B cell (primary cell): ENCODE measurements at regions not wholly inside any gene's neighbourhood (a gene's known extent, or its start where the extent isn't known, plus 50 kb on each side); places are given as distances from the start of the nearest gene placed in this dataset.

Source experiments
- ATAC-seq: fragments of 200-7000 bp; cut with Tn5 transposase; one replicate; pipeline ENCODE4 v1.10.0; 2021; ENCODE audit warnings: low read depth, mild to moderate bottlenecking, moderate number of reproducible peaks, moderate library complexity
- CTCF ChIA-PET: fragments of 350-600 bp; sonication (Branson Sonifier 250); formaldehyde crosslinking; loops from one replicate; lab custom pipeline; 2021; ENCODE audit warnings: antibody characterized with exemption, inconsistent platforms; lab: Charles Lee
- POLR2A ChIA-PET: fragments of 350-600 bp; sonication (Branson Sonifier 250); formaldehyde crosslinking; loops from one replicate; lab custom pipeline; 2021; ENCODE audit warnings: antibody characterized with exemption; lab: Charles Lee
- DNase-seq: peaks from one replicate; pipeline ENCODE4 v3.0.0; 2013
- H2AFZ ChIP-seq: 2 replicates; pipeline ENCODE4 v1.6.1; 2012; ENCODE audit warnings: mild to moderate bottlenecking, low read depth, low read length; ENCODE audit not compliant: insufficient read depth, poor library complexity, severe bottlenecking
- H3K27ac ChIP-seq, 2 donors: 1 replicate in 1 of 2; 2 replicates in 1 of 2; pipeline ENCODE4 v1.5.1; 2012 to 2013; ENCODE audit warnings: low read length in 2 of 2, mild to moderate bottlenecking in 2 of 2, moderate library complexity in 1 of 2
- H3K27me3 ChIP-seq, 4 experiments: fragments of 200-600 bp in 1 of 4; sonication (generic) in 1 of 4; replicated peaks in 1 of 4; 1 replicate in 2 of 4; 2 replicates in 2 of 4; pipeline versions ENCODE4 v1.6.1 to v1.7.0; 2013 to 2016; ENCODE audit warnings: low read length in 3 of 4, mild to moderate bottlenecking in 2 of 4, mixed read lengths in 1 of 4, moderate library complexity in 1 of 4; ENCODE audit not compliant: insufficient read depth in 4 of 4, control insufficient read depth in 3 of 4; ENCODE audit errors: control extremely low read depth in 1 of 4
- H3K36me3 ChIP-seq, 2 experiments: replicated peaks in 1 of 2; 1 replicate in 1 of 2; 2 replicates in 1 of 2; pipeline versions ENCODE4 v1.6.1 to v1.7.1; 2013; ENCODE audit warnings: low read length in 1 of 2; ENCODE audit not compliant: insufficient read depth in 2 of 2, control insufficient read depth in 1 of 2; ENCODE audit errors: control extremely low read depth in 1 of 2, extremely low read depth in 1 of 2
- H3K4me1 ChIP-seq, 2 donors: fragments of 200-600 bp in 1 of 2; sonication (generic) in 1 of 2; 1 replicate in 1 of 2; 2 replicates in 1 of 2; pipeline versions ENCODE4 v1.5.1 to v1.6.1; 2013 to 2017; ENCODE audit warnings: low read length in 2 of 2; ENCODE audit not compliant: control insufficient read depth in 2 of 2, insufficient read depth in 2 of 2
- H3K4me2 ChIP-seq: replicated peaks from 2 replicates; pipeline ENCODE3; 2012; ENCODE audit warnings: mild to moderate bottlenecking, low read depth, low read length; ENCODE audit not compliant: poor library complexity, severe bottlenecking
- H3K4me3 ChIP-seq, 5 experiments: fragments of 200-600 bp in 1 of 5; sonication (generic) in 1 of 5; 1 replicate in 3 of 5; 2 replicates in 2 of 5; pipeline versions ENCODE4 v1.5.1 to v1.7.0; 2011 to 2016; ENCODE audit warnings: low read length in 4 of 5, mild to moderate bottlenecking in 4 of 5, low read depth in 2 of 5, control low read depth in 1 of 5, moderate library complexity in 1 of 5; ENCODE audit not compliant: insufficient read depth in 1 of 5; ENCODE audit errors: control extremely low read depth in 1 of 5, extremely low read depth in 1 of 5
- H3K79me2 ChIP-seq: fragments of 200-600 bp; sonication (generic); one replicate; pipeline ENCODE4 v1.6.0; 2016; ENCODE audit warnings: low read length; ENCODE audit not compliant: control insufficient read depth, insufficient read depth
- H3K9ac ChIP-seq: fragments of 200-600 bp; sonication (generic); 2 replicates; pipeline ENCODE4 v1.6.1; 2017; ENCODE audit warnings: mild to moderate bottlenecking, low read length, moderate library complexity
- H3K9me3 ChIP-seq, 3 donors: one replicate each; pipeline versions ENCODE4 v1.6.1 to v1.7.1; 2013; ENCODE audit warnings: low read length in 2 of 3; ENCODE audit not compliant: control insufficient read depth in 2 of 3, insufficient read depth in 1 of 3; ENCODE audit errors: control extremely low read depth in 1 of 3
- H4K20me1 ChIP-seq: 2 replicates; pipeline ENCODE4 v1.6.0; 2012; ENCODE audit warnings: mild to moderate bottlenecking, low read length; ENCODE audit not compliant: insufficient read depth, control insufficient read depth, poor library complexity, severe bottlenecking
- H3K27ac Mint-ChIP-seq: one replicate; pipeline ENCODE4 v1.8.0; 2021; ENCODE audit warnings: mixed read lengths
- H3K27me3 Mint-ChIP-seq: one replicate; pipeline ENCODE4 v1.8.0; 2021; ENCODE audit warnings: mixed read lengths
- H3K4me1 Mint-ChIP-seq: one replicate; pipeline ENCODE4 v1.8.0; 2021; ENCODE audit warnings: mixed read lengths
- H3K4me3 Mint-ChIP-seq: one replicate; pipeline ENCODE4 v1.8.0; 2021; ENCODE audit warnings: mixed read lengths
- H3K9me3 Mint-ChIP-seq: one replicate; pipeline ENCODE4 v1.8.0; 2022; ENCODE audit warnings: mixed read lengths; ENCODE audit not compliant: insufficient read depth
- CTCF ChIP-seq: fragments of 200-600 bp; IDR thresholded peaks from one replicate; pipeline ENCODE4 v1.8.0; 2022; ENCODE audit warnings: antibody characterized with exemption, mild to moderate bottlenecking
- EZH2 ChIP-seq: IDR thresholded peaks from 2 replicates; pipeline ENCODE4 v1.6.1; 2012; ENCODE audit warnings: borderline replicate concordance, low read depth, mild to moderate bottlenecking, moderate library complexity, low read length; ENCODE audit not compliant: insufficient read depth, poor library complexity, severe bottlenecking
- WGBS: methylation state at CpG from one replicate; pipeline ENCODE4 v1.1.5; 2013; ENCODE audit warnings: missing lambda C conversion rate; ENCODE audit not compliant: insufficient coverage; 5-methylcytosine and 5-hydroxymethylcytosine counted together
- intact Hi-C: fragments of 100-400 bp; cut with micrococcal nuclease; formaldehyde crosslinking; loops from one replicate; pipeline ENCODE4 v1.10.0; 2022

- Histone ChIP-seq H2AFZ (no peak overlapping the region), H4K20me1 (no peaks in the 10 kb centered on the region), H3K4me3 (no peak overlapping the region), H3K9me3 (peaks cover 0 to 15% (median 0%) of the 10 kb centered on the region in 3 donors), H3K79me2 (no peaks in the 10 kb centered on the region), H3K4me2 (no peak overlapping the region), H3K9ac (no peak overlapping the region), H3K4me1 (no peaks in the 10 kb centered on the region), H3K27ac (no peak overlapping the region), H3K36me3 (no peaks in the 10 kb centered on the region), H3K27me3 (no peaks in the 10 kb centered on the region)
- Mint-ChIP-seq H3K4me1 (no peaks in the 10 kb centered on the region), H3K4me3 (no peak overlapping the region), H3K27ac (no peak overlapping the region), H3K27me3 (no peaks in the 10 kb centered on the region), H3K9me3 (peaks cover 9% of the 10 kb centered on the region)
- CTCF ChIA-PET, result no interaction called here
- TF ChIP-seq CTCF, result no peak
- no peak for TF ChIP-seq EZH2
- POLR2A ChIA-PET, result no interaction called here
- DNase-seq (no peak), ATAC-seq (no peak)
- WGBS, result no CpG with 5 or more reads among the region's 8 CpGs
- intact Hi-C loops, result no loop called here
Observed at GRCh38 chr9:29514862-29515261, 1941.6 kb upstream of the C9orf72 start.

GRCh38 chr9:29548436-29548835 lies 1975.2 kb upstream of the C9orf72 start:
- H3K36me3 ChIP-seq, result no peaks in the 10 kb centered on the region
- TF ChIP-seq EZH2 (no peak), CTCF (no peak)
- no peak overlapping the region for H3K4me3 Mint-ChIP-seq

More at GRCh38 chr9:29548436-29548835, 1975.2 kb upstream of the C9orf72 start:
- Mint-ChIP-seq H3K27me3 (no peaks in the 10 kb centered on the region), H3K4me1 (no peaks in the 10 kb centered on the region), H3K9me3 (peaks cover 3% of the 10 kb centered on the region), H3K27ac (no peak overlapping the region)
- no peak overlapping the region for H3K27ac ChIP-seq
- H3K9me3 ChIP-seq, result peaks cover 0 to 6% (median 0%) of the 10 kb centered on the region in 3 donors
- ATAC-seq, result no peak
- H3K27me3 ChIP-seq, result no peaks in the 10 kb centered on the region
- WGBS, result 100% methylated on average over 1 of the region's 3 CpGs
- ChIA-PET POLR2A (no interaction called here), CTCF (no interaction called here)
- H3K4me2 ChIP-seq, result no peak overlapping the region
- H3K79me2 ChIP-seq, result no peaks in the 10 kb centered on the region
- no peaks in the 10 kb centered on the region for H4K20me1 ChIP-seq
- no peak overlapping the region for H3K9ac ChIP-seq
- no peak overlapping the region for H2AFZ ChIP-seq
- no peak overlapping the region for H3K4me3 ChIP-seq
- intact Hi-C loops, result no loop called here
- H3K4me1 ChIP-seq, result no peaks in the 10 kb centered on the region
- no peak for DNase-seq
